IPS-11a (cell line): ENCODE measurements at regions not wholly inside any gene's neighbourhood (a gene's known extent, or its start where the extent isn't known, plus 50 kb on each side); places are given as distances from the start of the nearest gene placed in this dataset.
"Not testable (repeated sequence)": the region's sequence is repeated elsewhere in the genome, so short reads cannot be mapped to it uniquely, and the experiment has no call there.

Experiments used
- H3K4me3 ChIP-seq: one replicate; pipeline ENCODE4 v1.5.1; 2013; ENCODE audit warnings: low read depth, low read length, control low read depth

GRCh38 chr1:196005426-196005825 lies 602.8 kb downstream of the KCNT2 start:
- no peak overlapping the region for H3K4me3 ChIP-seq

DNA sequence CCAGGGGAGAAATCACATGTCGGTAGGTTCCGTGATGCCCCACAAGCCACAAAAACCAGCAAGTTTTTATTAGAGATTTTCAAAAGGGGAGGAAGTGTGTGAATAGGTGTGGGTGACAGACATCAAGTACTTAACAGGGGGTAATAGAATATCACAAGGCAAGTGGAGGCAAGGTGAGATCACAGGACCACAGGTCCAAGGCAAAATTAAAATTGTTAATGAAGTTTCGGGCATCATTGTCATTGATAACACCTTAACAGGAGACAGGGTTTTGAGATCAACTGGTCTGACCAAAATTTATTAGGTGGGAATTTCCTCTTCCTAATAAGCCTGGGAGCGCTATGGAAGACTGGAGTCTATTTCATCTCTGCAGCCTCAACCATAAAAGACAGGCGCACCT lies 603.9 kb downstream of the KCNT2 start:
- H3K4me3 ChIP-seq: not testable (repeated sequence)

- no peak overlapping the region for H3K4me3 ChIP-seq
Measured at GRCh38 chr1:196002906-196003305, 605.3 kb downstream of the KCNT2 start.

DNA sequence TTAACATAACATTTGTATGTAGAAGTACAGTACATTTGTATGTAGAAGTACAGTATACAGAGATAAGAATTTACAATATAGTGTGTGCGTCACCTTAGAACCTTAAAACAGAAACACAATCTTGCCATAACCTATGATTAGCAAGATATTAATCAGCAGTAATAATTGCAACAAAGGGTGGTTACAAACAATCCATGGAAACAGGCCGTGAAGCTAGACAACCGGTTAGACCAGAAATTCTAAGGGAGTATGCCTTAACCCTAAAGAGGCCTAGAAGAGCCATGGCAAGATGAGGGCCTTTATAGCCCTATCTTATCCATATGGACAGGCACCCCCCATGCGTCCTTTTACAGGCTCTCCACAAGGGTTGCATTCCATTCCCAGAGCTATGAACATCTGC lies 605.9 kb downstream of the KCNT2 start:
- H3K4me3 ChIP-seq: not testable (repeated sequence)

DNA sequence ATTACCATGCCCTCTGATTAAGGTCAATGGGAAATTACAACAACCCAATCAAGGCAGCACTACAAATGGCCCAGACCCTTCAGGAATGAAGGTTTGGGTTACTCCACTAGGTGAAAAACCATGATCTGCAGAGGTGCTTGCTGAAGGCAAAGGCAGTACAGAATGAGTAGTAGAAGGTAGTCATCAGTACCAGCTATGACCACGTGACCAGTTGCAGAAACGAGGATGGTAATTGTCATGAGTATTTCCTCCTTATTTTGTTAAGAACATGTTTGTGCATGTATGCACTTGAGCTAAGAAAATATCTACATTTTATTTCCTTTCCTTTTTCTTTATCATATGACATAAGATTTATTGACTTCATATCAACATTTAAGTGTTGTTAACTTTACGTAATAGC lies 607.1 kb downstream of the KCNT2 start:
- H3K4me3 ChIP-seq: no peak overlapping the region

DNA sequence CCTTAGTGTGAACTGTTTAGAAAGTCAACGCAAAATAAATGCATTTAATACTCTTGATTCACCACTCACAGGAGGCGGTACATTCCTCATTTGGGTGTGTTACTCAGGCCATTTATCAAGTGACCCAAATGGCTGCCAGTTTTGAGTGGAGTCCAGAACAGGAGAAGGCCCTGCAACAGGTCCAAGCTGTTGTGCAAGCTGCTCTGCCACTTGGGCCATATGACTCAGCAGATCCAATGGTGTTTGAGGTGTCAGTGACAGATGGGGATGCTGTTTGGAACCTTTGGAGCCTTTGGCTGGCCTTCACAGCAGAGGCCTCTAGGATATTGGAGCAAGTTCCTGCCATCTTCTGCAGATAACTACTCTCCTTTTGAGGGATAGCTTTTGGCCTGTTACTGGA lies 609.2 kb downstream of the KCNT2 start:
- H3K4me3 ChIP-seq: no peak overlapping the region

GRCh38 chr1:195981448-195982139 lies 626.6 kb downstream of the KCNT2 start:
- H3K4me3 ChIP-seq: no peak overlapping the region

GRCh38 chr1:195979646-195980045 lies 628.6 kb downstream of the KCNT2 start:
- H3K4me3 ChIP-seq: no peak overlapping the region

DNA sequence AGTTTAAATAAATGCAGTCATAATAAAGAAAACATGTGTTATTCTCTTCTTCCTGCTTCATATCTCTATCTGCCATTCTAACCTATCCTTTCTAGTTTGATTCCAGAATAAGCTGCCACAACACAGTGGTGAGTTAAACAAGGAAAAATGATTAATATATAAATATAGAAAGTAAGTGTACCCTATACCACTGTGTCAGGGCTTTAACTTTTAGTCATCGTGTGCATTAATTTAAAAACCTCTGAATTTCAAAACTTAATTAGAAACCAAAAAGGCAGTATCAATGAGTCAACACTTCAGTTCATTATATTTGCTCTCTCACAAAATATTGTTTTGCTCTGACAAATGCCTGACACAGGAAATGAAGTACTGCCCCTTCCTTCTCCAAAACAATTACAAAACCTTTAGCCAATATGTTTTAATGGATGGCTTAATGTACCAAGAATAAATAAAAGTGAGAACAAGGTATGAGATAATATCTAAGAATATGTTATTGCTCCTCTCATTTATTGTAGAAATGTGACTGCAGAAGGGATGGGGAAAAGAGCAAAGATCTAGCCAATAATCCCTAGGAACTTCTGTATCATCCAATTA lies 634.8 kb downstream of the KCNT2 start:
- H3K4me3 ChIP-seq: no peak overlapping the region

- no peak overlapping the region for H3K4me3 ChIP-seq
Measured at GRCh38 chr1:195971589-195971988, 636.7 kb downstream of the KCNT2 start.

GRCh38 chr1:195970209-195970608 lies 638.0 kb downstream of the KCNT2 start:
- H3K4me3 ChIP-seq: no peak overlapping the region

DNA sequence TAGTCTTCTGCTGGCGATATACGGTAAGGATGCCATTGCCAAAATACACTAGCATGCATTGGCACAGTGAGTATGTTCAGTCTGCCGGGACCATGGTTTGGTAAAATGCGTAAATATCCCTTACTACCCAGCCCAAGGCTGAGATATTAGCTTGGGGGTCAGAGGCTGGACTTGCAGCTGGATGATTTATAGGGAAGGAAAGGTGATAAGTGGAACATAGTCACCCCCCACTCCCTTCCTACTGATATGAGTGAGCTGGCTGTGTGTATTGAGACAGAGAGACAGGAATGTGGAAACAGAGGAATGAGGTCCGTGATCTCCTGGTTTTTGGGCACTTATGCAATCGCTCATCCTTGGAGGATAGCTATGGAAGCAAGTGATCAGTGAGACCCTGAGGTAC lies 642.8 kb downstream of the KCNT2 start:
- H3K4me3 ChIP-seq: no peak overlapping the region

DNA sequence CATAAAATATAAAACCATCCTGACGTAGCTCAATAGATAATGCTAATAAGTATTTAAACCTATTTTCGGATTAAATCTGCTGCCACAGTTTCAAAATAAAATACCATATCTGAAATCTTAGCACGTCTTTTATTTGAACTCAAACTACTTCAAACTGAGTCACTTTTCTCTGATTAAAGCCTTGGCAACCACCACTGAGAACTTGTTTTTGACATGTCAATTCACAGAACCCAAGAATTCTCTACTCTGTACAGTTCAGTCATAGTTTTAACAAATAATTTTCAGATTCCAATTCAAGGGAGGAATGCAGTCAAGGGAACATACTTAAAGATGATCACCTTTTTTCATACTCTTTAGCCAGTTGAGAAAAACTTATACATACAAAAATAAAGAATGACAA lies 643.2 kb downstream of the KCNT2 start:
- no peak overlapping the region for H3K4me3 ChIP-seq

- H3K4me3 ChIP-seq: no peak overlapping the region
Measured at GRCh38 chr1:195964516-195964915, 643.7 kb downstream of the KCNT2 start.

GRCh38 chr1:195962051-195962450 lies 646.2 kb downstream of the KCNT2 start:
- H3K4me3 ChIP-seq: no peak overlapping the region

- no peak overlapping the region for H3K4me3 ChIP-seq
Measured at GRCh38 chr1:195960580-195960979, 647.7 kb downstream of the KCNT2 start.

GRCh38 chr1:195958131-195958530 lies 650.1 kb downstream of the KCNT2 start:
- H3K4me3 ChIP-seq: no peak overlapping the region

GRCh38 chr1:195956845-195957244 lies 651.4 kb downstream of the KCNT2 start:
- no peak overlapping the region for H3K4me3 ChIP-seq

GRCh38 chr1:195954848-195955247 lies 653.4 kb downstream of the KCNT2 start:
- no peak overlapping the region for H3K4me3 ChIP-seq

DNA sequence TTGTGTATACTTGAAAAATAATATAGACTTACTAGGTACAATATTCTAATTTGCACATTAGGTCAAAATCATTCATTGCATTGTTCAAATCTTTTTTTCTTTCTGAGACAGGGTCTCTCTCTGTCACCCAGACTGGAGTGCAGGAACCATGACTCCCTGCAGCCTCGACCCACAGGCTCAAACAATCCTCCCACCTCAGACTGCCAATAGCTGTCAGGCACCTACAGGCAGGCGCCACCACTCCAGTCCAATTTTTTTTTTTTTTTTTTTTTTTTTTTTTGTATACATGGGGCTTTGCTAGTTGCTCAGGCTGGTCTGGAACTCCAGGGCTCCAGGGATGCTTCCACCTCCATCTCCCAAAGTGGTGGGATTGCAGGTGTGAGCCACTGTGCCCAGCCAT lies 656.9 kb downstream of the KCNT2 start:
- H3K4me3 ChIP-seq: no peak overlapping the region

GRCh38 chr1:195948123-195948895 lies 659.9 kb downstream of the KCNT2 start:
- no peak overlapping the region for H3K4me3 ChIP-seq

DNA sequence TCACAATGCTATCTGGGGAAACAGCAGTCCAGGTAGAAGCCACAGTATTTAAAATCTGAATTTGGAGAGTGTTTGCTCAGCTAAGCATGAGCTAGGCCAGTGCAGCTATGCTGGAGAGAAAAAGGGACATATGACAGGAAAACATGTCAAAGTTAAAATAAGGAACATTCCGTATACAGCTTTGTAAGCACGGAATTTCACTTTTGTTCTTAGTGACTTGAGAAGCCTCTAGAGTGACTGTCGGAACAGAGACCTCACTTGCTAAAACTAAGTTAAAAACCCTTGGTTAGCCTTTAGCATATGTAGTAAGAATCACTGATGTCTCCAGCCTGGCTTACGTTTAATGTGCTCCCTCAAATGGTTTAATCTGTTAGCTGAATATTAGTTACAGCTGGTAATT lies 661.7 kb downstream of the KCNT2 start:
- no peak overlapping the region for H3K4me3 ChIP-seq
